Retinal pigment epithelial cell (primary cell): ENCODE measurements at regions not wholly inside any gene's neighbourhood (a gene's known extent, or its start where the extent isn't known, plus 50 kb on each side); places are given as distances from the start of the nearest gene placed in this dataset.
A peak's percentile ranks its signal among the peaks of the same experiment; 100 is the strongest.

Source experiments
- DNase-seq: peaks from one replicate; pipeline ENCODE4 v3.0.0-alpha.2; 2010; ENCODE audit warnings: low read depth
- H3K4me3 ChIP-seq: 2 replicates; pipeline ENCODE4 v1.5.1; 2011; ENCODE audit warnings: mild to moderate bottlenecking, low read length, control low read depth, moderate library complexity
- CTCF ChIP-seq: conservative IDR thresholded peaks from 2 replicates; pipeline ENCODE4 v1.5.1; 2011; ENCODE audit warnings: low read depth, low read length, control low read depth, inconsistent platforms

GRCh38 chr5:15993919-15994318, 185.7 kb downstream of the MARCHF11 start:
- no peak overlapping the region for H3K4me3 ChIP-seq
- peak; percentile 53 for TF ChIP-seq CTCF
- DNase-seq = no peak

- TF ChIP-seq CTCF = no peak
- DNase-seq = peak; percentile 62
- no peak overlapping the region for H3K4me3 ChIP-seq
Measured at GRCh38 chr5:15993334-15993733, 186.3 kb downstream of the MARCHF11 start.

GRCh38 chr5:15992918-15993317, 186.7 kb downstream of the MARCHF11 start:
- no peak for DNase-seq
- TF ChIP-seq CTCF = peak; percentile 14
- H3K4me3 ChIP-seq = no peak overlapping the region

GRCh38 chr5:15991586-15991985, 188.0 kb downstream of the MARCHF11 start:
- no peak for DNase-seq
- no peak overlapping the region for H3K4me3 ChIP-seq
- no peak for TF ChIP-seq CTCF
